ENCODE measurements at regions not wholly inside any gene's neighbourhood (a gene's known extent, or its start where the extent isn't known, plus 50 kb on each side); places are given as distances from the start of the nearest gene placed in this dataset.

- DNase-seq (peak in 2 of 5 donors; percentile 1 to 33), FAIRE-seq (no peak)
- Histone ChIP-seq H3K36me3 (ENCODE audit: control insufficient read depth in 2 of 3, insufficient read depth in 3 of 3, low read length in 3 of 3) (no peaks in the 10 kb centered on the region), H3K27me3 (ENCODE audit: control insufficient read depth, insufficient read depth, low read length) (no peaks in the 10 kb centered on the region), H3K9me3 (ENCODE audit: control insufficient read depth in 2 of 3, insufficient read depth in 1 of 3, low read length in 3 of 3) (no peaks in the 10 kb centered on the region), H3K4me3 (ENCODE audit: low read length in 3 of 3) (no peak overlapping the region), H3K9ac (ENCODE audit: low read length in 3 of 3) (no peak overlapping the region), H3K27ac (ENCODE audit: low read depth in 2 of 2, low read length in 2 of 2) (no peak overlapping the region), H3K4me1 (ENCODE audit: control insufficient read depth in 2 of 3, insufficient read depth in 2 of 3, low read depth in 1 of 3, low read length in 3 of 3) (no peaks in the 10 kb centered on the region)
- TF ChIP-seq CTCF (IDR thresholded peaks at IDR 0.05; ENCODE audit: borderline replicate concordance, extremely low read depth, insufficient read depth), result no peak
- intact Hi-C loops (cut with DNase I), result no loop called here
Measured at GRCh38 chr4:54368281-54369265, 139.5 kb downstream of the PDGFRA start.

GRCh38 chr4:54371173-54371572, 142.1 kb downstream of the PDGFRA start:
- intact Hi-C loops (cut with DNase I), result no loop called here
- Histone ChIP-seq H3K9me3 (ENCODE audit: control insufficient read depth in 2 of 3, insufficient read depth in 1 of 3, low read length in 3 of 3) (no peaks in the 10 kb centered on the region), H3K4me1 (ENCODE audit: control insufficient read depth in 2 of 3, insufficient read depth in 2 of 3, low read depth in 1 of 3, low read length in 3 of 3) (no peaks in the 10 kb centered on the region), H3K27me3 (ENCODE audit: control insufficient read depth, insufficient read depth, low read length) (no peaks in the 10 kb centered on the region), H3K27ac (ENCODE audit: low read depth in 2 of 2, low read length in 2 of 2) (no peak overlapping the region), H3K4me3 (ENCODE audit: low read length in 3 of 3) (no peak overlapping the region), H3K36me3 (ENCODE audit: control insufficient read depth in 2 of 3, insufficient read depth in 3 of 3, low read length in 3 of 3) (no peaks in the 10 kb centered on the region), H3K9ac (ENCODE audit: low read length in 3 of 3) (no peak overlapping the region)
- no peak for TF ChIP-seq CTCF (IDR thresholded peaks at IDR 0.05; ENCODE audit: borderline replicate concordance, extremely low read depth, insufficient read depth)
- FAIRE-seq, result no peak
- no peak for DNase-seq

- H3K27ac ChIP-seq (ENCODE audit: low read depth in 2 of 2, low read length in 2 of 2), result no peak overlapping the region
- no peak for TF ChIP-seq CTCF (IDR thresholded peaks at IDR 0.05; ENCODE audit: borderline replicate concordance, extremely low read depth, insufficient read depth)
- no peak overlapping the region for H3K4me3 ChIP-seq (ENCODE audit: low read length in 3 of 3)
- H3K36me3 ChIP-seq (ENCODE audit: control insufficient read depth in 2 of 3, insufficient read depth in 3 of 3, low read length in 3 of 3), result no peaks in the 10 kb centered on the region
- no peaks in the 10 kb centered on the region for H3K4me1 ChIP-seq (ENCODE audit: control insufficient read depth in 2 of 3, insufficient read depth in 2 of 3, low read depth in 1 of 3, low read length in 3 of 3)
- H3K27me3 ChIP-seq (ENCODE audit: control insufficient read depth, insufficient read depth, low read length), result no peaks in the 10 kb centered on the region
- no peak for DNase-seq
- no peak for FAIRE-seq
- intact Hi-C loops (cut with DNase I), result no loop called here
- no peaks in the 10 kb centered on the region for H3K9me3 ChIP-seq (ENCODE audit: control insufficient read depth in 2 of 3, insufficient read depth in 1 of 3, low read length in 3 of 3)
- H3K9ac ChIP-seq (ENCODE audit: low read length in 3 of 3), result no peak overlapping the region
Measured at GRCh38 chr4:54372951-54373350, 143.9 kb downstream of the PDGFRA start.

All from kidney (tissue), 13 donors.